H1 (cell line): ENCODE measurements at regions not wholly inside any gene's neighbourhood (a gene's known extent, or its start where the extent isn't known, plus 50 kb on each side); places are given as distances from the start of the nearest gene placed in this dataset.

Experiments used
- CTCF ChIA-PET: fragments of 300-600 bp; sonication (Branson Sonifier 250); formaldehyde crosslinking; loops from one replicate; lab custom pipeline; 2021; ENCODE audit not compliant: partially characterized antibody; lab: Charles Lee
- POLR2A ChIA-PET: fragments of 300-600 bp; sonication (Branson Sonifier 250); formaldehyde crosslinking; loops from one replicate; lab custom pipeline; 2021; ENCODE audit warnings: inconsistent platforms; ENCODE audit not compliant: partially characterized antibody; lab: Charles Lee
- DNase-seq, 2 experiments: peaks; one replicate each; pipeline versions ENCODE4 v3.0.0 to v3.0.0-alpha.2; 2010 to 2022; ENCODE audit warnings: low spot score in 2 of 2, low read depth in 1 of 2, mixed read lengths in 1 of 2
- FAIRE-seq: peaks from 2 replicates; lab custom pipeline; 2011; peaks lifted over from hg19 to GRCh38; lab: Jason Lieb, UNC
- H2AFZ ChIP-seq: 2 replicates; pipeline ENCODE4 v1.8.1; 2012; ENCODE audit warnings: low read length, inconsistent platforms
- H2AK5ac ChIP-seq: 2 replicates; pipeline ENCODE4 v1.6.1; 2013; ENCODE audit warnings: low read depth, low read length
- H2BK120ac ChIP-seq: replicated peaks from 2 replicates; pipeline ENCODE3; 2013; ENCODE audit warnings: low read depth, low read length, inconsistent platforms
- H2BK12ac ChIP-seq: 2 replicates; pipeline ENCODE4 v1.6.1; 2013; ENCODE audit warnings: low read depth, low read length
- H2BK15ac ChIP-seq: 2 replicates; pipeline ENCODE4 v1.6.1; 2013; ENCODE audit warnings: low read length
- H2BK20ac ChIP-seq: 2 replicates; pipeline ENCODE4 v1.6.1; 2013; ENCODE audit warnings: low read length
- H2BK5ac ChIP-seq: 2 replicates; pipeline ENCODE4 v1.6.1; 2013; ENCODE audit warnings: low read depth, low read length
- H3K14ac ChIP-seq: 2 replicates; pipeline ENCODE4 v1.6.1; 2013; ENCODE audit warnings: inconsistent platforms; ENCODE audit not compliant: insufficient read length
- H3K18ac ChIP-seq: 2 replicates; pipeline ENCODE4 v1.6.1; 2013; ENCODE audit warnings: low read length; ENCODE audit errors: extremely low read depth
- H3K23ac ChIP-seq: 2 replicates; pipeline ENCODE4 v1.6.1; 2013; ENCODE audit warnings: inconsistent platforms; ENCODE audit not compliant: insufficient read length
- H3K23me2 ChIP-seq: 2 replicates; pipeline ENCODE4 v1.6.1; 2013; ENCODE audit warnings: low read depth, low read length
- H3K27ac ChIP-seq: 2 replicates; pipeline ENCODE4 v1.6.1; 2011; ENCODE audit warnings: low read depth, low read length, inconsistent platforms
- H3K27me3 ChIP-seq, 4 experiments: replicated peaks in 1 of 4; 1 replicate in 1 of 4; 2 replicates in 3 of 4; pipeline versions ENCODE4 v1.6.1 to v1.8.1; 2011 to 2013; ENCODE audit warnings: low read length in 3 of 4, mild to moderate bottlenecking in 3 of 4, inconsistent platforms in 2 of 4, mixed read lengths in 2 of 4, moderate library complexity in 1 of 4; ENCODE audit not compliant: control insufficient read depth in 3 of 4, insufficient read depth in 3 of 4; ENCODE audit errors: extremely low read depth in 1 of 4
- H3K36me3 ChIP-seq, 4 experiments: 2 replicates each; pipeline versions ENCODE4 v1.6.1 to v1.8.1; 2011 to 2013; ENCODE audit warnings: mild to moderate bottlenecking in 4 of 4, low read length in 3 of 4, moderate library complexity in 2 of 4, control low read depth in 1 of 4, inconsistent platforms in 1 of 4; ENCODE audit not compliant: insufficient read depth in 4 of 4, control insufficient read depth in 2 of 4
- H3K4ac ChIP-seq: replicated peaks from 2 replicates; pipeline ENCODE3; 2013; ENCODE audit warnings: low read length, low read depth, mixed read lengths, inconsistent platforms; ENCODE audit not compliant: insufficient read length
- H3K4me1 ChIP-seq, 4 experiments: replicated peaks in 1 of 4; 1 replicate in 1 of 4; 2 replicates in 3 of 4; pipeline versions ENCODE4 v1.6.1 to v1.8.1; 2011 to 2013; ENCODE audit warnings: low read length in 3 of 4, inconsistent platforms in 2 of 4, mixed read lengths in 1 of 4; ENCODE audit not compliant: insufficient read depth in 4 of 4, control insufficient read depth in 3 of 4
- H3K4me2 ChIP-seq, 2 experiments: 2 replicates each; pipeline versions ENCODE4 v1.6.1 to v1.8.1; 2011 to 2013; ENCODE audit warnings: low read depth in 2 of 2, low read length in 2 of 2, control low read depth in 1 of 2, inconsistent platforms in 1 of 2, mild to moderate bottlenecking in 1 of 2; ENCODE audit not compliant: insufficient read depth in 1 of 2
- H3K4me3 ChIP-seq, 4 experiments: fragments of 200-600, 300-600 bp in 1 of 4; sonication (generic), shearing (Covaris generic), sonication (Bioruptor Twin) in 1 of 4; 2 replicates each; pipeline versions ENCODE4 v1.5.1 to v1.8.1; 2011 to 2016; ENCODE audit warnings: low read length in 4 of 4, low read depth in 3 of 4, control low read depth in 2 of 4, inconsistent platforms in 2 of 4, mild to moderate bottlenecking in 2 of 4, mixed read lengths in 1 of 4, moderate library complexity in 1 of 4; ENCODE audit not compliant: insufficient read depth in 2 of 4; ENCODE audit errors: extremely low read depth in 1 of 4
- H3K56ac ChIP-seq: replicated peaks from 2 replicates; pipeline ENCODE3; 2013; ENCODE audit warnings: low read depth, mild to moderate bottlenecking, mixed read lengths, low read length, inconsistent platforms; ENCODE audit not compliant: insufficient read length
- H3K79me1 ChIP-seq: 2 replicates; pipeline ENCODE4 v1.6.1; 2013; ENCODE audit warnings: low read depth, low read length, control low read depth
- H3K79me2 ChIP-seq, 2 experiments: 2 replicates each; pipeline versions ENCODE4 v1.6.1 to v1.8.1; 2012 to 2013; ENCODE audit warnings: low read length in 2 of 2, mild to moderate bottlenecking in 2 of 2, inconsistent platforms in 1 of 2; ENCODE audit not compliant: insufficient read depth in 2 of 2, control insufficient read depth in 1 of 2
- H3K9ac ChIP-seq, 4 experiments: replicated peaks in 1 of 4; 1 replicate in 1 of 4; 2 replicates in 3 of 4; pipeline versions ENCODE4 v1.6.1 to v1.8.1; 2011 to 2013; ENCODE audit warnings: low read depth in 3 of 4, low read length in 3 of 4, control low read depth in 2 of 4, mild to moderate bottlenecking in 2 of 4, moderate library complexity in 2 of 4, inconsistent platforms in 1 of 4; ENCODE audit errors: extremely low read depth in 1 of 4
- H3K9me3 ChIP-seq, 2 experiments: 2 replicates each; pipeline versions ENCODE4 v1.6.1 to v1.8.1; 2012 to 2013; ENCODE audit warnings: mild to moderate bottlenecking in 2 of 2, moderate library complexity in 2 of 2, control low read depth in 1 of 2, inconsistent platforms in 1 of 2, low read depth in 1 of 2, low read length in 1 of 2, mixed read lengths in 1 of 2; ENCODE audit not compliant: insufficient read depth in 2 of 2
- H4K20me1 ChIP-seq, 2 experiments: replicated peaks in 1 of 2; 2 replicates each; pipeline versions ENCODE3 to v1.8.1; 2011 to 2013; ENCODE audit warnings: inconsistent platforms in 2 of 2, low read length in 2 of 2, mild to moderate bottlenecking in 1 of 2; ENCODE audit not compliant: insufficient read depth in 2 of 2, control insufficient read depth in 1 of 2
- H4K5ac ChIP-seq: 2 replicates; pipeline ENCODE4 v1.6.1; 2013; ENCODE audit warnings: low read length, low read depth, mixed read lengths, inconsistent platforms; ENCODE audit not compliant: insufficient read length
- H4K8ac ChIP-seq: 2 replicates; pipeline ENCODE4 v1.8.0; 2013; ENCODE audit warnings: mild to moderate bottlenecking, moderate library complexity, low read length, inconsistent platforms; ENCODE audit not compliant: insufficient read depth; ENCODE audit errors: extremely low read depth
- H4K91ac ChIP-seq: replicated peaks from 2 replicates; pipeline ENCODE3; 2013; ENCODE audit warnings: low read length, mixed read lengths, inconsistent platforms; ENCODE audit not compliant: insufficient read length
- BCL11A ChIP-seq, 2 experiments: IDR thresholded peaks; one replicate each; pipeline ENCODE4 v1.6.1; 2011; ENCODE audit warnings: low read depth in 2 of 2, low read length in 2 of 2, mild to moderate bottlenecking in 2 of 2
- CHD1 ChIP-seq: IDR thresholded peaks from 2 replicates; pipeline ENCODE4 v1.6.1; 2012; ENCODE audit warnings: low read depth, low read length, improper control_type of control experiment
- FOSL1 ChIP-seq: IDR thresholded peaks from 2 replicates; pipeline ENCODE4 v1.6.1; 2011; ENCODE audit warnings: mild to moderate bottlenecking, low read depth, low read length, moderate library complexity; ENCODE audit not compliant: insufficient read depth
- GABPA ChIP-seq: IDR thresholded peaks from 2 replicates; pipeline ENCODE4 v1.6.1; 2011; ENCODE audit warnings: mild to moderate bottlenecking, low read length, moderate library complexity, borderline replicate concordance; ENCODE audit not compliant: insufficient read depth
- HDAC2 ChIP-seq, 2 experiments: fragments of 300-600 bp in 1 of 2; sonication (generic) in 1 of 2; IDR thresholded peaks; 2 replicates each; pipeline ENCODE4 v1.6.1; 2011 to 2012; ENCODE audit warnings: low read depth in 2 of 2, low read length in 2 of 2, mild to moderate bottlenecking in 2 of 2, moderate library complexity in 2 of 2, borderline replicate concordance in 1 of 2, inconsistent platforms in 1 of 2
- RXRA ChIP-seq: IDR thresholded peaks from 2 replicates; pipeline ENCODE4 v1.6.1; 2011; ENCODE audit warnings: low read depth, mild to moderate bottlenecking, low read length, moderate library complexity; ENCODE audit not compliant: insufficient read depth
- SP4 ChIP-seq: IDR thresholded peaks from 2 replicates; pipeline ENCODE4 v1.6.1; 2012; ENCODE audit warnings: low read length, inconsistent platforms
- TCF12 ChIP-seq: IDR thresholded peaks from 2 replicates; pipeline ENCODE4 v1.6.1; 2011; ENCODE audit warnings: low read depth, mild to moderate bottlenecking, low read length
- TEAD4 ChIP-seq: IDR thresholded peaks from 2 replicates; pipeline ENCODE4 v1.6.1; 2012; ENCODE audit warnings: low read depth, low read length, inconsistent platforms, mixed read lengths
- YY1 ChIP-seq: IDR thresholded peaks from 2 replicates; pipeline ENCODE4 v1.6.1; 2011; ENCODE audit warnings: low read depth, mild to moderate bottlenecking, low read length
- WGBS, 2 experiments: shearing (Covaris generic) in 1 of 2; methylation state at CpG; one replicate each; pipeline versions ENCODE4 v1.1.6 to v1.1.7; 2013 to 2015; ENCODE audit warnings: low lambda C conversion rate in 2 of 2, mixed read lengths in 2 of 2, inconsistent platforms in 1 of 2, low coverage in 1 of 2, missing lambda C conversion rate in 1 of 2; ENCODE audit not compliant: insufficient replicate concordance in 2 of 2, insufficient coverage in 1 of 2, insufficient read length in 1 of 2; ENCODE audit errors: extremely low coverage in 1 of 2, missing lambda C conversion rate in 1 of 2; 5-methylcytosine and 5-hydroxymethylcytosine counted together

GRCh38 chr1:83016354-83016849 is 982.5 kb downstream of the TTLL7 start:
- no peak for TF ChIP-seq TEAD4
- no peak for TF ChIP-seq YY1
- TF ChIP-seq GABPA, result no peak
- no peak for TF ChIP-seq FOSL1
- no peak for TF ChIP-seq HDAC2 (IDR thresholded peaks at IDR 0.05; ENCODE audit: borderline replicate concordance in 1 of 2, low read depth in 2 of 2, low read length in 2 of 2)
- TF ChIP-seq BCL11A (IDR thresholded peaks at IDR 0.05; ENCODE audit: low read depth in 2 of 2, low read length in 2 of 2), result no peak
- no peak for TF ChIP-seq TCF12
- no peak for TF ChIP-seq CHD1
- TF ChIP-seq SP4, result no peak
- TF ChIP-seq RXRA, result no peak
- WGBS, 2 experiments, result 75% methylated on average over 1 of the region's 1 CpG; no CpG with 5 or more reads in 1 of the 2 experiments

More at GRCh38 chr1:83016354-83016849, 982.5 kb downstream of the TTLL7 start:
- Histone ChIP-seq H4K8ac (no peak overlapping the region), H3K56ac (no peak overlapping the region), H3K14ac (no peak overlapping the region), H2BK5ac (no peak overlapping the region), H2BK20ac (no peak overlapping the region), H4K91ac (no peak overlapping the region), H4K5ac (no peak overlapping the region), H4K20me1 (no peaks in the 10 kb centered on the region), H3K23ac (no peak overlapping the region), H3K4me2 (no peak overlapping the region), H3K27me3 (no peaks in the 10 kb centered on the region), H2BK120ac (no peak overlapping the region), H3K4ac (no peak overlapping the region), H3K4me1 (no peaks in the 10 kb centered on the region), H3K79me2 (no peaks in the 10 kb centered on the region), H3K9ac (no peak overlapping the region), H2AK5ac (no peak overlapping the region), H3K23me2 (no peaks in the 10 kb centered on the region), H2BK12ac (no peak overlapping the region), H3K27ac (no peak overlapping the region), H2BK15ac (no peak overlapping the region), H3K79me1 (no peaks in the 10 kb centered on the region), H2AFZ (no peak overlapping the region), H3K4me3 (no peak overlapping the region), H3K9me3 (peaks cover 0 to 4% of the 10 kb centered on the region in 2 experiments; a peak in 2 of 4 replicates), H3K18ac (no peak overlapping the region), H3K36me3 (peaks cover 0 to 3% (median 0%) of the 10 kb centered on the region in 4 experiments; a peak in 3 of 8 replicates)
- ChIA-PET CTCF (no interaction called here), POLR2A (no interaction called here)
- FAIRE-seq (no peak), DNase-seq (no peak)
